H9 (cell line): ENCODE measurements at regions not wholly inside any gene's neighbourhood (a gene's known extent, or its start where the extent isn't known, plus 50 kb on each side); places are given as distances from the start of the nearest gene placed in this dataset.

Source experiments
- DNase-seq: peaks from one replicate; pipeline ENCODE4 v3.0.0-alpha.2; 2017
- H2AFZ ChIP-seq: one replicate; pipeline ENCODE4 v1.6.1; 2013; ENCODE audit warnings: mild to moderate bottlenecking, low read length, control low read depth, moderate library complexity
- H2AK5ac ChIP-seq: 2 replicates; pipeline ENCODE4 v1.6.1; 2013; ENCODE audit warnings: low read length, control low read depth, mixed read lengths; ENCODE audit not compliant: insufficient read length
- H2BK120ac ChIP-seq: one replicate; pipeline ENCODE4 v1.6.1; 2013; ENCODE audit warnings: low read depth, mild to moderate bottlenecking, low read length, control low read depth, inconsistent platforms; ENCODE audit not compliant: poor library complexity, severe bottlenecking
- H2BK12ac ChIP-seq: 2 replicates; pipeline ENCODE4 v1.6.1; 2013; ENCODE audit warnings: low read length, control low read depth, mixed read lengths, low read depth; ENCODE audit not compliant: insufficient read length
- H2BK15ac ChIP-seq: 2 replicates; pipeline ENCODE4 v1.6.1; 2013; ENCODE audit warnings: low read depth, low read length, control low read depth
- H2BK20ac ChIP-seq: one replicate; pipeline ENCODE4 v1.6.1; 2013; ENCODE audit warnings: low read depth, mild to moderate bottlenecking, low read length, control low read depth, inconsistent platforms; ENCODE audit not compliant: poor library complexity, severe bottlenecking
- H2BK5ac ChIP-seq: 2 replicates; pipeline ENCODE4 v1.6.1; 2013; ENCODE audit warnings: low read length, control low read depth, mixed read lengths; ENCODE audit not compliant: insufficient read length
- H3K14ac ChIP-seq: 2 replicates; pipeline ENCODE4 v1.6.1; 2013; ENCODE audit warnings: low read length, control low read depth; ENCODE audit not compliant: insufficient read depth
- H3K18ac ChIP-seq: 2 replicates; pipeline ENCODE4 v1.6.1; 2013; ENCODE audit warnings: low read depth, mild to moderate bottlenecking, mixed read lengths, low read length, control low read depth; ENCODE audit not compliant: insufficient read length
- H3K23ac ChIP-seq: 2 replicates; pipeline ENCODE4 v1.6.1; 2013; ENCODE audit warnings: low read length, control low read depth, mixed read lengths, low read depth; ENCODE audit not compliant: insufficient read length
- H3K23me2 ChIP-seq: 2 replicates; pipeline ENCODE4 v1.6.1; 2013; ENCODE audit warnings: low read depth, mild to moderate bottlenecking, mixed read lengths, low read length, control low read depth; ENCODE audit not compliant: insufficient read length, poor library complexity, severe bottlenecking
- H3K27ac ChIP-seq: 2 replicates; pipeline ENCODE4 v1.5.1; 2013; ENCODE audit warnings: low read length, control low read depth, mixed read lengths, low read depth; ENCODE audit not compliant: insufficient read length
- H3K27me3 ChIP-seq: 2 replicates; pipeline ENCODE4 v1.6.1; 2013; ENCODE audit warnings: low read length, control low read depth, inconsistent platforms; ENCODE audit not compliant: insufficient read depth
- H3K4ac ChIP-seq: 2 replicates; pipeline ENCODE4 v1.6.1; 2013; ENCODE audit warnings: low read depth, mild to moderate bottlenecking, control low read depth, inconsistent platforms, low read length, moderate library complexity
- H3K4me1 ChIP-seq: 2 replicates; pipeline ENCODE4 v1.6.1; 2013; ENCODE audit warnings: low read length, control low read depth, inconsistent platforms; ENCODE audit not compliant: insufficient read depth
- H3K4me2 ChIP-seq: 2 replicates; pipeline ENCODE4 v1.6.1; 2013; ENCODE audit warnings: low read length, control low read depth, mixed read lengths; ENCODE audit not compliant: insufficient read length, insufficient read depth
- H3K56ac ChIP-seq: 2 replicates; pipeline ENCODE4 v1.6.1; 2013; ENCODE audit warnings: low read depth, mild to moderate bottlenecking, mixed read lengths, low read length, control low read depth; ENCODE audit not compliant: insufficient read length
- H3K79me1 ChIP-seq: 2 replicates; pipeline ENCODE4 v1.6.1; 2013; ENCODE audit warnings: low read depth, mild to moderate bottlenecking, moderate library complexity, low read length, control low read depth, inconsistent platforms; ENCODE audit not compliant: insufficient read depth, poor library complexity, severe bottlenecking
- H3K79me2 ChIP-seq: 2 replicates; pipeline ENCODE4 v1.6.1; 2013; ENCODE audit warnings: low read length, control low read depth, inconsistent platforms; ENCODE audit not compliant: insufficient read depth
- H3K9ac ChIP-seq: 2 replicates; pipeline ENCODE4 v1.6.1; 2013; ENCODE audit warnings: low read length, control low read depth, mixed read lengths; ENCODE audit not compliant: insufficient read length; ENCODE audit errors: extremely low read depth
- H3K9me3 ChIP-seq: one replicate; pipeline ENCODE4 v1.6.1; 2013; ENCODE audit warnings: low read depth, low read length, inconsistent platforms; ENCODE audit not compliant: control insufficient read depth
- H3T11ph ChIP-seq: one replicate; pipeline ENCODE4 v1.6.1; 2013; ENCODE audit warnings: mild to moderate bottlenecking, low read length, control low read depth, inconsistent platforms
- H4K20me1 ChIP-seq: one replicate; pipeline ENCODE4 v1.6.1; 2013; ENCODE audit not compliant: control insufficient read depth, insufficient read length, insufficient read depth
- H4K5ac ChIP-seq: 2 replicates; pipeline ENCODE4 v1.6.1; 2013; ENCODE audit warnings: low read depth, mild to moderate bottlenecking, mixed read lengths, low read length, control low read depth; ENCODE audit not compliant: insufficient read length
- H4K8ac ChIP-seq: replicated peaks from 2 replicates; pipeline ENCODE4 v1.6.1; 2013; ENCODE audit warnings: low read length, control low read depth, mixed read lengths, low read depth; ENCODE audit not compliant: insufficient read length
- H4K91ac ChIP-seq: 2 replicates; pipeline ENCODE4 v1.6.1; 2013; ENCODE audit warnings: low read depth, mild to moderate bottlenecking, moderate library complexity, mixed read lengths, low read length, control low read depth; ENCODE audit not compliant: insufficient read length
- H3K27ac Mint-ChIP-seq, 3 experiments: 2 replicates in 2 of 3; 3 replicates in 1 of 3; pipeline ENCODE4 v1.8.0; 2020 to 2021; ENCODE audit warnings: mixed read lengths in 3 of 3, mild to moderate bottlenecking in 1 of 3, moderate library complexity in 1 of 3
- H3K27me3 Mint-ChIP-seq: 2 replicates; pipeline ENCODE4 v1.8.0; 2021; ENCODE audit warnings: low read depth, mild to moderate bottlenecking, moderate library complexity, mixed read lengths
- H3K36me3 Mint-ChIP-seq, 3 experiments: 2 replicates in 2 of 3; 3 replicates in 1 of 3; pipeline ENCODE4 v1.8.0; 2020 to 2021; ENCODE audit warnings: low read depth in 3 of 3, mixed read lengths in 3 of 3; ENCODE audit not compliant: insufficient read depth in 1 of 3
- H3K4me1 Mint-ChIP-seq, 2 experiments: 2 replicates each; pipeline ENCODE4 v1.8.0; 2020; ENCODE audit warnings: mixed read lengths in 2 of 2
- H3K4me3 Mint-ChIP-seq, 2 experiments: 2 replicates in 1 of 2; 3 replicates in 1 of 2; pipeline ENCODE4 v1.8.0; 2020 to 2021; ENCODE audit warnings: mild to moderate bottlenecking in 2 of 2, mixed read lengths in 2 of 2, moderate library complexity in 1 of 2
- H3K9me3 Mint-ChIP-seq, 2 experiments: 2 replicates in 1 of 2; 3 replicates in 1 of 2; pipeline ENCODE4 v1.8.0; 2020; ENCODE audit warnings: mild to moderate bottlenecking in 2 of 2, mixed read lengths in 2 of 2, moderate library complexity in 1 of 2
- WGBS: extraction: QIAGEN DNeasy Blood & Tissue Kit; methylation state at CpG from one replicate; pipeline ENCODE4 v1.1.7; 2013; ENCODE audit warnings: missing lambda C conversion rate, low lambda C conversion rate, mixed read lengths; ENCODE audit not compliant: insufficient read length; ENCODE audit errors: extremely low coverage; 5-methylcytosine and 5-hydroxymethylcytosine counted together
- TF ChIP-seq, protein P1 (sequence below): fragments of 200-600 bp; sonication (generic); conservative IDR thresholded peaks from 3 replicates; pipeline ENCODE4 v1.8.0; 2021; ENCODE audit warnings: antibody characterized with exemption, mild to moderate bottlenecking

DNA sequence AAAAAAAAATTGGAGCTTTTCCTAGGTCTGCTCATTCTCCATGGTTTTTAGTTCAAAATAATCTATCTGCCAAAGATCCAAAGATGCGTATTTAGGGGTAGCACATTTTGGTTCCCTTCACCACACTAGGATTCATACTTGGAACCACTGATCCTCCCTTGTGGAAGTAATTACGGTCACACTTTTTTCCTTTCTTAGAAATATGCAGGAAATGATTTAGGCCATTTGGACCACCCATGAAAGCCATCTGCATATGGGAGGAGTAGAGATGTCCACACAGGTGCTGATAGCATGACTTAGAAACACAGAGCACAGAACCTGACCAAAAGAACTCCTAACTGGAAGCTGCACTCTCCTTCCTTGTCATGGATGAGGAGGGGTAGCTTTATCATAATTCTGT, 105.9 kb upstream of the RAI14 start:
- no peak for DNase-seq
- Histone ChIP-seq H3K79me2 (no peaks in the 10 kb centered on the region), H2BK12ac (no peak overlapping the region), H4K20me1 (no peaks in the 10 kb centered on the region), H3K4ac (no peak overlapping the region), H4K5ac (no peak overlapping the region), H2BK5ac (no peak overlapping the region), H3T11ph (no peak overlapping the region), H2AK5ac (no peak overlapping the region), H3K27me3 (no peaks in the 10 kb centered on the region), H3K56ac (no peak overlapping the region), H3K23ac (no peak overlapping the region), H2BK120ac (no peak overlapping the region), H3K79me1 (no peaks in the 10 kb centered on the region), H3K23me2 (no peaks in the 10 kb centered on the region), H3K27ac (no peak overlapping the region), H2BK20ac (no peak overlapping the region), H3K4me1 (0 out of 2 replicates have a peak, but pooled peaks cover 4% of the 10 kb centered on the region), H3K9me3 (peaks cover 13% of the 10 kb centered on the region), H3K18ac (no peak overlapping the region), H3K14ac (no peak overlapping the region), H4K91ac (no peak overlapping the region), H3K9ac (no peak overlapping the region), H3K4me2 (no peak overlapping the region), H4K8ac (no peak overlapping the region), H2AFZ (no peak overlapping the region), H2BK15ac (no peak overlapping the region)
- peaks cover 18 to 27% (median 25%) of the 10 kb centered on the region in 3 experiments for H3K36me3 Mint-ChIP-seq
- H3K4me3 Mint-ChIP-seq, result no peak overlapping the region
- H3K4me1 Mint-ChIP-seq, result peaks cover 22% of the 10 kb centered on the region in 2 experiments
- peaks cover 24 to 28% of the 10 kb centered on the region in 2 experiments for H3K9me3 Mint-ChIP-seq
- WGBS, result no CpG with 5 or more reads among the region's 2 CpGs
- H3K27ac Mint-ChIP-seq, result no peak overlapping the region; a peak in 1 of 7 replicates
- H3K27me3 Mint-ChIP-seq, result peaks cover 2% of the 10 kb centered on the region; the same call in 1 of the 2 replicates
- TF ChIP-seq, protein P1, sequence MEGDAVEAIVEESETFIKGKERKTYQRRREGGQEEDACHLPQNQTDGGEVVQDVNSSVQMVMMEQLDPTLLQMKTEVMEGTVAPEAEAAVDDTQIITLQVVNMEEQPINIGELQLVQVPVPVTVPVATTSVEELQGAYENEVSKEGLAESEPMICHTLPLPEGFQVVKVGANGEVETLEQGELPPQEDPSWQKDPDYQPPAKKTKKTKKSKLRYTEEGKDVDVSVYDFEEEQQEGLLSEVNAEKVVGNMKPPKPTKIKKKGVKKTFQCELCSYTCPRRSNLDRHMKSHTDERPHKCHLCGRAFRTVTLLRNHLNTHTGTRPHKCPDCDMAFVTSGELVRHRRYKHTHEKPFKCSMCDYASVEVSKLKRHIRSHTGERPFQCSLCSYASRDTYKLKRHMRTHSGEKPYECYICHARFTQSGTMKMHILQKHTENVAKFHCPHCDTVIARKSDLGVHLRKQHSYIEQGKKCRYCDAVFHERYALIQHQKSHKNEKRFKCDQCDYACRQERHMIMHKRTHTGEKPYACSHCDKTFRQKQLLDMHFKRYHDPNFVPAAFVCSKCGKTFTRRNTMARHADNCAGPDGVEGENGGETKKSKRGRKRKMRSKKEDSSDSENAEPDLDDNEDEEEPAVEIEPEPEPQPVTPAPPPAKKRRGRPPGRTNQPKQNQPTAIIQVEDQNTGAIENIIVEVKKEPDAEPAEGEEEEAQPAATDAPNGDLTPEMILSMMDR, result no peak
